ENCODE measurements at regions not wholly inside any gene's neighbourhood (a gene's known extent, or its start where the extent isn't known, plus 50 kb on each side); places are given as distances from the start of the nearest gene placed in this dataset.
A peak's percentile ranks its signal among the peaks of the same experiment; 100 is the strongest.

- DNase-seq (no peak), ATAC-seq (replicated peaks in 1 of 4) (no peak)
- no peaks in the 10 kb centered on the region for H3K27me3 Mint-ChIP-seq
- Histone ChIP-seq H3K36me3 (ENCODE audit: control insufficient read depth in 2 of 2, extremely low read depth in 1 of 2, insufficient read depth in 1 of 2, low read length in 1 of 2) (no peaks in the 10 kb centered on the region), H3K27ac (ENCODE audit: low read length) (no peak overlapping the region), H3K4me3 (ENCODE audit: control insufficient read depth in 1 of 2, extremely low read depth in 1 of 2, low read length in 1 of 2) (no peak overlapping the region), H3K9me3 (no peaks in the 10 kb centered on the region), H3K27me3 (replicated peaks in 1 of 2; ENCODE audit: control insufficient read depth in 2 of 2, extremely low read depth in 1 of 2, insufficient read depth in 2 of 2, low read length in 1 of 2) (no peaks in the 10 kb centered on the region), H3K4me1 (ENCODE audit: control insufficient read depth in 1 of 2, extremely low read depth in 1 of 2, insufficient read depth in 2 of 2, low read length in 2 of 2) (no peaks in the 10 kb centered on the region)
- no peak overlapping the region for H3K27ac Mint-ChIP-seq
- peaks cover 8 to 17% (median 10%) of the 10 kb centered on the region in 3 donors for H3K4me1 Mint-ChIP-seq
- POLR2A ChIA-PET: interaction anchor here in 1 of 2 donors (0.6 kb wide), 1 partner anchor 125 kb away, joined by 3 read pairs; no protein-coding TSS in a partner anchor
- H3K4me3 Mint-ChIP-seq: no peak overlapping the region
- CTCF ChIA-PET: no interaction called here
- H3K36me3 Mint-ChIP-seq: no peaks in the 10 kb centered on the region
- peaks cover 0 to 8% (median 6%) of the 10 kb centered on the region in 3 donors for H3K9me3 Mint-ChIP-seq
- WGBS (ENCODE audit: insufficient coverage): 100% methylated on average over 2 of the region's 3 CpGs
Observed at GRCh38 chr7:131221061-131221460, 106.6 kb upstream of the MKLN1 start.

- no peaks in the 10 kb centered on the region for H3K27me3 ChIP-seq (replicated peaks in 1 of 2; ENCODE audit: control insufficient read depth in 2 of 2, extremely low read depth in 1 of 2, insufficient read depth in 2 of 2, low read length in 1 of 2)
- H3K36me3 ChIP-seq (ENCODE audit: control insufficient read depth in 2 of 2, extremely low read depth in 1 of 2, insufficient read depth in 1 of 2, low read length in 1 of 2): no peaks in the 10 kb centered on the region
- Mint-ChIP-seq H3K4me1 (peaks cover 11 to 21% (median 15%) of the 10 kb centered on the region in 3 donors), H3K4me3 (no peak overlapping the region), H3K27me3 (no peaks in the 10 kb centered on the region), H3K9me3 (peaks cover 0 to 8% (median 6%) of the 10 kb centered on the region in 3 donors), H3K36me3 (no peaks in the 10 kb centered on the region), H3K27ac (no peak overlapping the region)
- H3K4me1 ChIP-seq (ENCODE audit: control insufficient read depth in 1 of 2, extremely low read depth in 1 of 2, insufficient read depth in 2 of 2, low read length in 2 of 2): no peaks in the 10 kb centered on the region
- no peaks in the 10 kb centered on the region for H3K9me3 ChIP-seq
- ATAC-seq (replicated peaks in 1 of 4) (no peak), DNase-seq (no peak)
- no peak overlapping the region for H3K4me3 ChIP-seq (ENCODE audit: control insufficient read depth in 1 of 2, extremely low read depth in 1 of 2, low read length in 1 of 2)
- no CpG with 5 or more reads among the region's 2 CpGs for WGBS (ENCODE audit: insufficient coverage)
- CTCF ChIA-PET: no interaction called here
- POLR2A ChIA-PET: no interaction called here
- H3K27ac ChIP-seq (ENCODE audit: low read length): no peak overlapping the region
Observed at GRCh38 chr7:131222171-131222570, 105.5 kb upstream of the MKLN1 start.

GRCh38 chr7:131223151-131223550, 104.5 kb upstream of the MKLN1 start:
- ChIA-PET CTCF (interaction anchor here in 1 of 2 donors (1.3 kb wide), 1 partner anchor 15 kb away, joined by 4 read pairs; no protein-coding TSS in a partner anchor), POLR2A (no interaction called here)
- H3K27me3 Mint-ChIP-seq: no peaks in the 10 kb centered on the region
- WGBS (ENCODE audit: insufficient coverage): 100% methylated on average over 1 of the region's 3 CpGs
- no peaks in the 10 kb centered on the region for H3K36me3 Mint-ChIP-seq
- H3K9me3 ChIP-seq: no peaks in the 10 kb centered on the region
- no peak overlapping the region for H3K4me3 Mint-ChIP-seq
- peaks cover 11 to 28% (median 15%) of the 10 kb centered on the region in 3 donors for H3K4me1 Mint-ChIP-seq
- no peak overlapping the region for H3K27ac ChIP-seq (ENCODE audit: low read length)
- H3K27ac Mint-ChIP-seq: no peak overlapping the region
- no peaks in the 10 kb centered on the region for H3K36me3 ChIP-seq (ENCODE audit: control insufficient read depth in 2 of 2, extremely low read depth in 1 of 2, insufficient read depth in 1 of 2, low read length in 1 of 2)
- no peak for ATAC-seq (replicated peaks in 1 of 4)
- DNase-seq: no peak
- no peak overlapping the region for H3K4me3 ChIP-seq (ENCODE audit: control insufficient read depth in 1 of 2, extremely low read depth in 1 of 2, low read length in 1 of 2)
- H3K27me3 ChIP-seq (replicated peaks in 1 of 2; ENCODE audit: control insufficient read depth in 2 of 2, extremely low read depth in 1 of 2, insufficient read depth in 2 of 2, low read length in 1 of 2): no peaks in the 10 kb centered on the region
- peaks cover 0 to 8% (median under 1%) of the 10 kb centered on the region in 3 donors for H3K9me3 Mint-ChIP-seq
- H3K4me1 ChIP-seq (ENCODE audit: control insufficient read depth in 1 of 2, extremely low read depth in 1 of 2, insufficient read depth in 2 of 2, low read length in 2 of 2): no peaks in the 10 kb centered on the region

- H3K9me3 ChIP-seq: no peaks in the 10 kb centered on the region
- H3K27ac ChIP-seq (ENCODE audit: low read length): no peak overlapping the region
- whole genome bisulfite sequencing (ENCODE audit: insufficient coverage): 94% methylated on average over 3 of the region's 6 CpGs
- no peaks in the 10 kb centered on the region for H3K27me3 Mint-ChIP-seq
- no peak overlapping the region for H3K27ac Mint-ChIP-seq
- no peak for DNase-seq
- no peak for ATAC-seq (replicated peaks in 1 of 4)
- peaks cover 8 to 16% (median 16%) of the 10 kb centered on the region in 3 donors for H3K4me1 Mint-ChIP-seq
- H3K36me3 Mint-ChIP-seq: no peaks in the 10 kb centered on the region
- H3K36me3 ChIP-seq (ENCODE audit: control insufficient read depth in 2 of 2, extremely low read depth in 1 of 2, insufficient read depth in 1 of 2, low read length in 1 of 2): no peaks in the 10 kb centered on the region
- POLR2A ChIA-PET: interaction anchor here in 1 of 2 donors (0.6 kb wide), 1 partner anchor 336 kb away, joined by 6 read pairs; no protein-coding TSS in a partner anchor
- no peak overlapping the region for H3K4me3 Mint-ChIP-seq
- peaks cover 0 to 5% (median 0%) of the 10 kb centered on the region in 3 donors for H3K9me3 Mint-ChIP-seq
- no peak overlapping the region for H3K4me3 ChIP-seq (ENCODE audit: control insufficient read depth in 1 of 2, extremely low read depth in 1 of 2, low read length in 1 of 2)
- H3K27me3 ChIP-seq (replicated peaks in 1 of 2; ENCODE audit: control insufficient read depth in 2 of 2, extremely low read depth in 1 of 2, insufficient read depth in 2 of 2, low read length in 1 of 2): no peaks in the 10 kb centered on the region
- CTCF ChIA-PET: interaction anchor here (0.6 to 0.7 kb wide), 2 partner anchors 15 to 36 kb away, joined by 3 read pairs; no protein-coding TSS in a partner anchor
- no peaks in the 10 kb centered on the region for H3K4me1 ChIP-seq (ENCODE audit: control insufficient read depth in 1 of 2, extremely low read depth in 1 of 2, insufficient read depth in 2 of 2, low read length in 2 of 2)
Observed at GRCh38 chr7:131224996-131225395, 102.7 kb upstream of the MKLN1 start.

- peak overlapping the region; percentile 24 to 80 for H3K27ac Mint-ChIP-seq
- no peaks in the 10 kb centered on the region for H3K36me3 ChIP-seq (ENCODE audit: control insufficient read depth in 2 of 2, extremely low read depth in 1 of 2, insufficient read depth in 1 of 2, low read length in 1 of 2)
- no peak for ATAC-seq (replicated peaks in 1 of 4)
- H3K4me1 Mint-ChIP-seq: peaks cover 13 to 23% (median 18%) of the 10 kb centered on the region in 3 donors
- no peak overlapping the region for H3K4me3 ChIP-seq (ENCODE audit: control insufficient read depth in 1 of 2, extremely low read depth in 1 of 2, low read length in 1 of 2)
- peaks cover 0 to 4% of the 10 kb centered on the region in 2 experiments for H3K4me1 ChIP-seq (ENCODE audit: control insufficient read depth in 1 of 2, extremely low read depth in 1 of 2, insufficient read depth in 2 of 2, low read length in 2 of 2)
- ChIA-PET CTCF (no interaction called here), POLR2A (interaction anchor here in 1 of 2 donors (0.6 kb wide), 1 partner anchor 34 kb away, joined by 3 read pairs; no protein-coding TSS in a partner anchor)
- no peaks in the 10 kb centered on the region for H3K36me3 Mint-ChIP-seq
- H3K9me3 Mint-ChIP-seq: no peaks in the 10 kb centered on the region
- H3K27ac ChIP-seq (ENCODE audit: low read length): no peak overlapping the region
- H3K27me3 ChIP-seq (replicated peaks in 1 of 2; ENCODE audit: control insufficient read depth in 2 of 2, extremely low read depth in 1 of 2, insufficient read depth in 2 of 2, low read length in 1 of 2): no peaks in the 10 kb centered on the region
- no peak overlapping the region for H3K4me3 Mint-ChIP-seq
- 90% methylated on average over 6 of the region's 9 CpGs for WGBS (ENCODE audit: insufficient coverage)
- no peaks in the 10 kb centered on the region for H3K27me3 Mint-ChIP-seq
- DNase-seq: no peak
- no peaks in the 10 kb centered on the region for H3K9me3 ChIP-seq
Observed at GRCh38 chr7:131225619-131226513, 101.8 kb upstream of the MKLN1 start.

GRCh38 chr7:131226514-131226865, 101.2 kb upstream of the MKLN1 start:
- no peaks in the 10 kb centered on the region for H3K27me3 Mint-ChIP-seq
- Histone ChIP-seq H3K27ac (ENCODE audit: low read length) (no peak overlapping the region), H3K27me3 (replicated peaks in 1 of 2; ENCODE audit: control insufficient read depth in 2 of 2, extremely low read depth in 1 of 2, insufficient read depth in 2 of 2, low read length in 1 of 2) (no peaks in the 10 kb centered on the region), H3K4me3 (ENCODE audit: control insufficient read depth in 1 of 2, extremely low read depth in 1 of 2, low read length in 1 of 2) (no peak overlapping the region), H3K36me3 (ENCODE audit: control insufficient read depth in 2 of 2, extremely low read depth in 1 of 2, insufficient read depth in 1 of 2, low read length in 1 of 2) (no peaks in the 10 kb centered on the region), H3K4me1 (ENCODE audit: control insufficient read depth in 1 of 2, extremely low read depth in 1 of 2, insufficient read depth in 2 of 2, low read length in 2 of 2) (peaks cover 5 to 11% of the 10 kb centered on the region in 2 experiments), H3K9me3 (no peaks in the 10 kb centered on the region)
- peak overlapping the region in 1 of 2 donors; percentile 80 for H3K27ac Mint-ChIP-seq
- CTCF ChIA-PET: no interaction called here
- no peak for ATAC-seq (replicated peaks in 1 of 4)
- peaks cover 19 to 29% (median 24%) of the 10 kb centered on the region in 3 donors for H3K4me1 Mint-ChIP-seq
- no peaks in the 10 kb centered on the region for H3K36me3 Mint-ChIP-seq
- POLR2A ChIA-PET: no interaction called here
- no peak overlapping the region for H3K4me3 Mint-ChIP-seq
- DNase-seq: no peak
- H3K9me3 Mint-ChIP-seq: no peaks in the 10 kb centered on the region

Measured in T-cell (primary cell).